ENCODE measurements at regions not wholly inside any gene's neighbourhood (a gene's known extent, or its start where the extent isn't known, plus 50 kb on each side); places are given as distances from the start of the nearest gene placed in this dataset.
A peak's percentile ranks its signal among the peaks of the same experiment; 100 is the strongest.

GRCh38 chr17:82998637-82999036, 80.8 kb upstream of the METRNL start:
- no peaks in the 10 kb centered on the region for H3K27me3 ChIP-seq (ENCODE audit: control insufficient read depth, insufficient read depth, low read length)
- TF ChIP-seq, protein P1, sequence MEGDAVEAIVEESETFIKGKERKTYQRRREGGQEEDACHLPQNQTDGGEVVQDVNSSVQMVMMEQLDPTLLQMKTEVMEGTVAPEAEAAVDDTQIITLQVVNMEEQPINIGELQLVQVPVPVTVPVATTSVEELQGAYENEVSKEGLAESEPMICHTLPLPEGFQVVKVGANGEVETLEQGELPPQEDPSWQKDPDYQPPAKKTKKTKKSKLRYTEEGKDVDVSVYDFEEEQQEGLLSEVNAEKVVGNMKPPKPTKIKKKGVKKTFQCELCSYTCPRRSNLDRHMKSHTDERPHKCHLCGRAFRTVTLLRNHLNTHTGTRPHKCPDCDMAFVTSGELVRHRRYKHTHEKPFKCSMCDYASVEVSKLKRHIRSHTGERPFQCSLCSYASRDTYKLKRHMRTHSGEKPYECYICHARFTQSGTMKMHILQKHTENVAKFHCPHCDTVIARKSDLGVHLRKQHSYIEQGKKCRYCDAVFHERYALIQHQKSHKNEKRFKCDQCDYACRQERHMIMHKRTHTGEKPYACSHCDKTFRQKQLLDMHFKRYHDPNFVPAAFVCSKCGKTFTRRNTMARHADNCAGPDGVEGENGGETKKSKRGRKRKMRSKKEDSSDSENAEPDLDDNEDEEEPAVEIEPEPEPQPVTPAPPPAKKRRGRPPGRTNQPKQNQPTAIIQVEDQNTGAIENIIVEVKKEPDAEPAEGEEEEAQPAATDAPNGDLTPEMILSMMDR (IDR thresholded peaks at IDR 0.05; ENCODE audit: insufficient read depth, low read length, severe bottlenecking) = no peak
- FAIRE-seq = no peak
- H3K36me3 ChIP-seq (ENCODE audit: control insufficient read depth, insufficient read depth, low read length) = no peaks in the 10 kb centered on the region
- DNase-seq (ENCODE audit: low read depth) = no peak
- H3K4me3 ChIP-seq (ENCODE audit: low read depth, low read length) = no peak overlapping the region

GRCh38 chr17:83000738-83001137, 78.7 kb upstream of the METRNL start:
- Histone ChIP-seq H3K27me3 (ENCODE audit: control insufficient read depth, insufficient read depth, low read length) (no peaks in the 10 kb centered on the region), H3K36me3 (ENCODE audit: control insufficient read depth, insufficient read depth, low read length) (no peaks in the 10 kb centered on the region), H3K4me3 (ENCODE audit: low read depth, low read length) (no peak overlapping the region)
- DNase-seq (ENCODE audit: low read depth) (no peak), FAIRE-seq (no peak)
- TF ChIP-seq, protein P1 (IDR thresholded peaks at IDR 0.05; ENCODE audit: insufficient read depth, low read length, severe bottlenecking) = no peak

DNA sequence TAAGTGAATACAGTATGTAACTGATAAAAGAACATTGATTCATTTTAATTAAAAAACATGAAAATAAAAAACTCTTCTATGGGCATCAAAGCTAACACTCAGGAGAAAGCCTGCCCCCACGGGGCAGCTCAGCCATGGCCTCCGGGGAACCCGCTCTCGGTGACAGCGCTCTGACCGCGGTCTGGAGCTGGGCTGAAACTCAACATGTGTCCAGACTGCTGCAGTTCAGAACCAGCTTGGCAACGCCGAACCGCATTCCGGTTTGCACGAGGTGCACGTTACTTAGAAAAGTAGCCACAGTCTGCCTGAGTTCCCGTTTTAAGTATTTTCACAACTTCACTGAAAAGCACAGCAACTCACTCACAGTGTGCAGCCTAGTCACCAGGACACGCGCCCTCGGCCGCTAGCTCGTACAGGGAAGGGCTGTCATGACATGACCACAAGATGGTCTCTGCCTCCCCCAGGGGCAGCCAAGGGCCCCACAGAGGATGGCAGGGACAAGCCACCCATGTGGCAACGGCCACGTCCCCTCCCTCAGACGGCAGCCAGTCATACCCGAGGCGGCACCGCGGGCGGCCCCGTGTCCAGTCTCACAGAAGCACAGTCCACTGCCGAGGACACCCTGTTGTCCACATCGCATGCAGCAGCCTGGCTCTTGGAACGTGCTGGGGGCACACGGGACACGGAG, 77.1 kb upstream of the METRNL start:
- no peaks in the 10 kb centered on the region for H3K36me3 ChIP-seq (ENCODE audit: control insufficient read depth, insufficient read depth, low read length)
- FAIRE-seq (peak; percentile 52), DNase-seq (ENCODE audit: low read depth) (no peak)
- TF ChIP-seq, protein P1 (IDR thresholded peaks at IDR 0.05; ENCODE audit: insufficient read depth, low read length, severe bottlenecking) = no peak
- no peak overlapping the region for H3K4me3 ChIP-seq (ENCODE audit: low read depth, low read length)
- no peaks in the 10 kb centered on the region for H3K27me3 ChIP-seq (ENCODE audit: control insufficient read depth, insufficient read depth, low read length)

DNA sequence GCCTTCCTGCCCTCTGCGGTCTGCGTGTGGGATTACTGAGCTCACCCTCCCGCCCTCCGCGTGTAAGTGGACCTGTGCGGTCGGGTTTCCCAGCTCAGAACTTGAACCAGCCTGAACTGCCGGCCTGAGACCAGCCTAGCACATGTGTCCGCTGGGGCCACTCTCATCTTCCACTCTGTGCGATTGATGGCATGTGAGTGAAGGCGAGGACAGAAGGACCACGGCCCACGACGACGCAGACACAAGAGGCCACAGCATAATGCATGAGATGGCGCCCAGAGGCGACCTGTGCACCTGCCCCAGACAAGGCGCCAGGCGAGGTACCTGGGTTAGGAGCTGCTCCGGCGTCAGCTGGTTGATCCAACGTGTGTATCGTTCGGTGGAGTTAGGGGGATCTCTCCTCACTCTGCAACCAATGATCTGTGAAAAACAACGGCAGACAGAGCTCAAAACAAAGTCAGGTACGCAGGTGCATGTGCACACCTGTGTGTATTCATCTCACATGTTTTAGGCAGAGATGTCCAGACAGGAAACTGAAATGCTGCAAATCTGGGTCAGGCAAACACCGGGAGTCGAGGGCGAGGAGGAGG, 74.5 kb upstream of the METRNL start:
- FAIRE-seq (no peak), DNase-seq (ENCODE audit: low read depth) (no peak)
- TF ChIP-seq, protein P1 (IDR thresholded peaks at IDR 0.05; ENCODE audit: insufficient read depth, low read length, severe bottlenecking) = no peak
- Histone ChIP-seq H3K36me3 (ENCODE audit: control insufficient read depth, insufficient read depth, low read length) (no peaks in the 10 kb centered on the region), H3K27me3 (ENCODE audit: control insufficient read depth, insufficient read depth, low read length) (no peaks in the 10 kb centered on the region), H3K4me3 (ENCODE audit: low read depth, low read length) (no peak overlapping the region)

GRCh38 chr17:83005639-83006038, 73.8 kb upstream of the METRNL start:
- Histone ChIP-seq H3K27me3 (ENCODE audit: control insufficient read depth, insufficient read depth, low read length) (no peaks in the 10 kb centered on the region), H3K4me3 (ENCODE audit: low read depth, low read length) (no peak overlapping the region), H3K36me3 (ENCODE audit: control insufficient read depth, insufficient read depth, low read length) (no peaks in the 10 kb centered on the region)
- TF ChIP-seq, protein P1 (IDR thresholded peaks at IDR 0.05; ENCODE audit: insufficient read depth, low read length, severe bottlenecking) = no peak
- no peak for DNase-seq (ENCODE audit: low read depth)
- FAIRE-seq = no peak
